Endodermal cell (in vitro differentiated cells): ENCODE measurements at regions not wholly inside any gene's neighbourhood (a gene's known extent, or its start where the extent isn't known, plus 50 kb on each side); places are given as distances from the start of the nearest gene placed in this dataset.

Source experiments
- DNase-seq: peaks from one replicate; pipeline ENCODE4 v3.0.0-alpha.2; 2017
- H3K27ac ChIP-seq: 2 replicates; pipeline ENCODE4 v1.5.1; 2013; ENCODE audit warnings: mild to moderate bottlenecking, low read depth, low read length, moderate library complexity
- H3K27me3 ChIP-seq: 2 replicates; pipeline ENCODE4 v1.6.1; 2013; ENCODE audit warnings: mild to moderate bottlenecking, low read length, moderate library complexity; ENCODE audit not compliant: insufficient read depth, control insufficient read depth, poor library complexity, severe bottlenecking
- H3K36me3 ChIP-seq: 2 replicates; pipeline ENCODE4 v1.7.0; 2013; ENCODE audit warnings: mild to moderate bottlenecking, low read length, moderate library complexity; ENCODE audit not compliant: control insufficient read depth, insufficient read depth
- H3K4me1 ChIP-seq: one replicate; pipeline ENCODE4 v1.7.0; 2013; ENCODE audit warnings: low read length; ENCODE audit not compliant: control insufficient read depth, insufficient read depth
- H3K4me3 ChIP-seq: 2 replicates; pipeline ENCODE4 v1.5.1; 2013; ENCODE audit warnings: mild to moderate bottlenecking, low read length, moderate library complexity
- H3K9ac ChIP-seq: 2 replicates; pipeline ENCODE4 v1.6.1; 2013; ENCODE audit warnings: mild to moderate bottlenecking, low read length, moderate library complexity; ENCODE audit not compliant: poor library complexity, severe bottlenecking; ENCODE audit errors: extremely low read depth
- H3K9me3 ChIP-seq: 2 replicates; pipeline ENCODE4 v1.6.1; 2013; ENCODE audit warnings: mild to moderate bottlenecking, low read length, moderate library complexity; ENCODE audit not compliant: control insufficient read depth
- H3K27ac Mint-ChIP-seq: 2 replicates; pipeline ENCODE4 v1.8.0; 2020; ENCODE audit warnings: mixed read lengths
- H3K27me3 Mint-ChIP-seq: 2 replicates; pipeline ENCODE4 v1.8.0; 2021; ENCODE audit warnings: mild to moderate bottlenecking, mixed read lengths; ENCODE audit not compliant: insufficient read depth
- H3K36me3 Mint-ChIP-seq: 2 replicates; pipeline ENCODE4 v1.8.0; 2020; ENCODE audit warnings: low read depth, mixed read lengths
- H3K4me1 Mint-ChIP-seq: 2 replicates; pipeline ENCODE4 v1.8.0; 2020; ENCODE audit warnings: mixed read lengths
- H3K4me3 Mint-ChIP-seq: 2 replicates; pipeline ENCODE4 v1.8.0; 2020; ENCODE audit warnings: mild to moderate bottlenecking, moderate library complexity, mixed read lengths
- H3K9me3 Mint-ChIP-seq: 2 replicates; pipeline ENCODE4 v1.8.0; 2020; ENCODE audit warnings: mild to moderate bottlenecking, mixed read lengths
- WGBS, 2 experiments: methylation state at CpG; one replicate each; pipeline versions ENCODE4 v1.1.5 to v1.1.7; 2013; ENCODE audit warnings: missing lambda C conversion rate in 2 of 2, mixed read lengths in 1 of 2; ENCODE audit not compliant: insufficient coverage in 1 of 2, insufficient read length in 1 of 2; 5-methylcytosine and 5-hydroxymethylcytosine counted together
- TF ChIP-seq, protein P1 (sequence below): fragments of 200-600 bp; sonication (generic); conservative IDR thresholded peaks from 2 replicates; pipeline ENCODE4 v1.5.0; 2021; ENCODE audit warnings: antibody characterized with exemption, mild to moderate bottlenecking

DNA sequence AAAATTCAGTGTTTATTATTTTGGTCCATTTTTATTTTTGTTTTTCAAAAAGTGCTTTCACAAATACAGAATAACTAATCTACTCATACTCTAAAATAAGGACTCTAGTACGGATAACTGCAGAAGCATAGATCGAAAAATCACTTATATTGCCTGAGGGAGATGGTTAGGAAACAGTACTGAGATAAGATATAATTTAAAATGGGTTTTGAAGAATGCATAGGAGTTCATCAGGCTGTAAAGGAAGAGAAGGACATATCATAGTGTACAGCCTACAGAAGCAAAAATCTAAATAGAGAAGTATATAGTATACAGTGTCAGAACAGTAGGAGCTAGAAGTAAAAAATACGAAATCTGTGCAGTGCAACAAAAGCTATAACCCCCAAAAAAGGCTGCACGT lies 247.4 kb downstream of the SOX11 start:
- Mint-ChIP-seq H3K27ac (no peak overlapping the region), H3K4me1 (peaks cover 15% of the 10 kb centered on the region), H3K9me3 (no peaks in the 10 kb centered on the region), H3K27me3 (peaks cover 4% of the 10 kb centered on the region), H3K4me3 (no peak overlapping the region), H3K36me3 (no peaks in the 10 kb centered on the region)
- Histone ChIP-seq H3K36me3 (no peaks in the 10 kb centered on the region), H3K9ac (no peak overlapping the region), H3K4me1 (no peaks in the 10 kb centered on the region), H3K4me3 (no peak overlapping the region), H3K9me3 (no peaks in the 10 kb centered on the region), H3K27ac (no peak overlapping the region), H3K27me3 (no peaks in the 10 kb centered on the region)
- no peak for DNase-seq
- 89 to 100% methylated on average over 2 to 4 of the region's 4 CpGs for WGBS, 2 experiments
- TF ChIP-seq, protein P1, sequence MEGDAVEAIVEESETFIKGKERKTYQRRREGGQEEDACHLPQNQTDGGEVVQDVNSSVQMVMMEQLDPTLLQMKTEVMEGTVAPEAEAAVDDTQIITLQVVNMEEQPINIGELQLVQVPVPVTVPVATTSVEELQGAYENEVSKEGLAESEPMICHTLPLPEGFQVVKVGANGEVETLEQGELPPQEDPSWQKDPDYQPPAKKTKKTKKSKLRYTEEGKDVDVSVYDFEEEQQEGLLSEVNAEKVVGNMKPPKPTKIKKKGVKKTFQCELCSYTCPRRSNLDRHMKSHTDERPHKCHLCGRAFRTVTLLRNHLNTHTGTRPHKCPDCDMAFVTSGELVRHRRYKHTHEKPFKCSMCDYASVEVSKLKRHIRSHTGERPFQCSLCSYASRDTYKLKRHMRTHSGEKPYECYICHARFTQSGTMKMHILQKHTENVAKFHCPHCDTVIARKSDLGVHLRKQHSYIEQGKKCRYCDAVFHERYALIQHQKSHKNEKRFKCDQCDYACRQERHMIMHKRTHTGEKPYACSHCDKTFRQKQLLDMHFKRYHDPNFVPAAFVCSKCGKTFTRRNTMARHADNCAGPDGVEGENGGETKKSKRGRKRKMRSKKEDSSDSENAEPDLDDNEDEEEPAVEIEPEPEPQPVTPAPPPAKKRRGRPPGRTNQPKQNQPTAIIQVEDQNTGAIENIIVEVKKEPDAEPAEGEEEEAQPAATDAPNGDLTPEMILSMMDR = no peak

DNA sequence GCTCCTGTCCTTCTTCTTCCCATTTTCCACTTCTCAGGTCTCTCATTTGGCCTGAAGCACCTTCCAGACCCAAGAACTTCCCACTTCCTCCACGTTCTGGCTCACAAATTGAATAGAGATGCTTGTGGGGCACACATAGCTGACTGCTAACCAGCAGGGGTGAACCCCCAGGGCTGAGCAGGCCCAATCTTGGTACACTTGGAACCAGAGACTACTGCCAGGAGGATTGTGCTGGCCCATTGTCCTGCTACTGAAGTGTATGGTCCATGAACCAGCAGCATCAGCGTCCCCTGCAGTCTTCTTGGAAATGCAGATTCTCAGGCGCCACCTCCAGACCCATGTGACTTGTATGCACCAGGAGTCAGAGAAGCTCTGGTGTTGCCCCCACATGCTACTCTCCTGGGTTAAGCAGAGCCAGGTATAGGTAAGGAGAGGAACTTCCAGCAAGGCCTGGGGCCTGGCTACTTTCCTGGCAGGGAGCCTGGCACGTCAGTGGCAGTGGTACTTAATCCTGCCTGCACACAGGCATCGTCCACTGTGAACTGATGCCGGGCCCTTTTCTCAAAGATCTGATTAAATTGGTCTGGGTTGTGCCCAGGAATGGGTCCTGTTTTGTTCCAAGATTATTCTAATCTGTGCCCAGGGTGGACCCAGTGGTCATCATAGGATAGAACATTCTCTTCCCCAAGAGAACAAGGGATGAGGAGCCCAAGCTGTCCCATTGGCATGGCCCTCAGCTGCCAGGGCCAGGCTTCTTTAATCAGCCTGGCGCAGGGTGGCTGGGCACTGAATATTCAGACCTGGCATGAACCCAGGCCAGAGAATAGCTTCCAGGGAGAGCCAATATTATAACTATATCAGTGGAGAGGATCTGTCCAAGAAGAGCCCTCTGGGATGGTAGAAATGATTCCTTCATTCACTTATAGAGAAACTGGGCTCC lies 248.7 kb downstream of the SOX11 start:
- peaks cover 4% of the 10 kb centered on the region for H3K27me3 Mint-ChIP-seq
- H3K4me1 ChIP-seq = no peaks in the 10 kb centered on the region
- peaks cover 19% of the 10 kb centered on the region for H3K4me1 Mint-ChIP-seq
- no peak overlapping the region for H3K9ac ChIP-seq
- H3K4me3 ChIP-seq = no peak overlapping the region
- no peak for DNase-seq
- no peak overlapping the region for H3K4me3 Mint-ChIP-seq
- no peaks in the 10 kb centered on the region for H3K36me3 ChIP-seq
- WGBS, 2 experiments = 90 to 91% methylated on average over 2 to 7 of the region's 7 CpGs
- H3K9me3 ChIP-seq = no peaks in the 10 kb centered on the region
- TF ChIP-seq, protein P1 = no peak
- no peak overlapping the region for H3K27ac ChIP-seq
- no peaks in the 10 kb centered on the region for H3K27me3 ChIP-seq
- no peak overlapping the region for H3K27ac Mint-ChIP-seq
- no peaks in the 10 kb centered on the region for H3K9me3 Mint-ChIP-seq
- H3K36me3 Mint-ChIP-seq = no peaks in the 10 kb centered on the region

DNA sequence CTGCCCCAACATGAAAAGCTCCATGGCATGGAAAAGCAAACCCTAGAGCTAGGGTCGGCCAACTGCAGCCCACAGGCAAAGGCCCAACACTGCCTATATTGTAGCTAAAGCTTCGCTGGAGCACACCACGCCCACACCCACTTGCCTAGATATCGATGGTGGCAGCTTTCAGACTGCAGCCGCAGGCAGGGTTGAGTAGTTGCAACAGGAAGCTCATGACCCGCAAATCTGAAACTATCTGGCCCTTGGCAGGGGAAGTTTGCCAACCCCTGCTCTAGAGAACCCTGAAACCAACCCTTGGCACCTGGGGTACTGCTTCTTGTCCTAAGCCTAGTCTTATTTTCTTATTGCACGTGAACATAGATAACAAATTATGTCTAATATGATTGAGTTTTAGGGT lies 250.0 kb downstream of the SOX11 start:
- no peak overlapping the region for H3K4me3 Mint-ChIP-seq
- H3K27me3 Mint-ChIP-seq = peaks cover 4% of the 10 kb centered on the region
- peaks cover 28% of the 10 kb centered on the region for H3K4me1 Mint-ChIP-seq
- no peak overlapping the region for H3K4me3 ChIP-seq
- H3K27me3 ChIP-seq = no peaks in the 10 kb centered on the region
- no peak overlapping the region for H3K27ac ChIP-seq
- no peaks in the 10 kb centered on the region for H3K9me3 ChIP-seq
- H3K9ac ChIP-seq = no peak overlapping the region
- TF ChIP-seq, protein P1 = no peak
- H3K27ac Mint-ChIP-seq = no peak overlapping the region
- H3K36me3 Mint-ChIP-seq = no peaks in the 10 kb centered on the region
- H3K36me3 ChIP-seq = no peaks in the 10 kb centered on the region
- 94 to 98% methylated on average over 5 to 7 of the region's 7 CpGs for WGBS, 2 experiments
- H3K4me1 ChIP-seq = no peaks in the 10 kb centered on the region
- no peak for DNase-seq
- H3K9me3 Mint-ChIP-seq = no peaks in the 10 kb centered on the region
